Omental fat pad (tissue), 3 donors: ENCODE measurements at regions not wholly inside any gene's neighbourhood (a gene's known extent, or its start where the extent isn't known, plus 50 kb on each side); places are given as distances from the start of the nearest gene placed in this dataset.

Experiments used
- ATAC-seq: fragments of 150-250 bp; one replicate; pipeline ENCODE4 v1.9.1; 2016; ENCODE audit warnings: mild to moderate bottlenecking, moderate library complexity; ENCODE audit not compliant: low FRiP score
- DNase-seq: peaks from one replicate; pipeline ENCODE4 v3.0.0-alpha.2; 2019; ENCODE audit warnings: low spot score
- TF ChIP-seq, protein P1 (sequence below), 3 donors: fragments of 450-650 bp; IDR thresholded peaks; one replicate each; pipeline ENCODE4 v1.5.1; 2016 to 2017; ENCODE audit warnings: antibody characterized with exemption in 3 of 3, mild to moderate bottlenecking in 3 of 3, moderate library complexity in 2 of 3

GRCh38 chr5:167794121-167794520, 497.3 kb upstream of the WWC1 start:
- ATAC-seq (no peak), DNase-seq (no peak)
- TF ChIP-seq, protein P1, sequence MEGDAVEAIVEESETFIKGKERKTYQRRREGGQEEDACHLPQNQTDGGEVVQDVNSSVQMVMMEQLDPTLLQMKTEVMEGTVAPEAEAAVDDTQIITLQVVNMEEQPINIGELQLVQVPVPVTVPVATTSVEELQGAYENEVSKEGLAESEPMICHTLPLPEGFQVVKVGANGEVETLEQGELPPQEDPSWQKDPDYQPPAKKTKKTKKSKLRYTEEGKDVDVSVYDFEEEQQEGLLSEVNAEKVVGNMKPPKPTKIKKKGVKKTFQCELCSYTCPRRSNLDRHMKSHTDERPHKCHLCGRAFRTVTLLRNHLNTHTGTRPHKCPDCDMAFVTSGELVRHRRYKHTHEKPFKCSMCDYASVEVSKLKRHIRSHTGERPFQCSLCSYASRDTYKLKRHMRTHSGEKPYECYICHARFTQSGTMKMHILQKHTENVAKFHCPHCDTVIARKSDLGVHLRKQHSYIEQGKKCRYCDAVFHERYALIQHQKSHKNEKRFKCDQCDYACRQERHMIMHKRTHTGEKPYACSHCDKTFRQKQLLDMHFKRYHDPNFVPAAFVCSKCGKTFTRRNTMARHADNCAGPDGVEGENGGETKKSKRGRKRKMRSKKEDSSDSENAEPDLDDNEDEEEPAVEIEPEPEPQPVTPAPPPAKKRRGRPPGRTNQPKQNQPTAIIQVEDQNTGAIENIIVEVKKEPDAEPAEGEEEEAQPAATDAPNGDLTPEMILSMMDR (IDR thresholded peaks at IDR 0.05) = no peak

DNA sequence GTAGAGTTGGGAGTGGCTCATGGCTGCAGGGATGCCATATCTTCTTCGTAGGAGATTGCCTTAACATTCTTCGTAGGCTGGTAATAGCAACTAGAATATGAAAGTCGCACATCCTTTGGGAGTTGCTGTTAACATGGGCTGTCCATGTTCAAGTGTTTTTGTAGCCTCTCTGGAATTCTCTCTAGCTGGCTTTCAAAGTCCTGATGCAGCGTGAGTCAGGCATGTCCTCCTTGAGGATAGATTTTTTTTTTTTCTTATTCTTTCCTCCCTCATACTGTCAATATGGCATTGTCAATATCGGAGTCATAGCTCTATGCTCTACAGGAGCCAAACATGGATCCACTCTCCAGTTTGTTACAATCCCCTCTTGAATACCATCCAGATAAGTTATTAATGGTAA, 494.8 kb upstream of the WWC1 start:
- ATAC-seq (no peak), DNase-seq (no peak)
- TF ChIP-seq, protein P1 (IDR thresholded peaks at IDR 0.05) = no peak

GRCh38 chr5:167797933-167798332, 493.5 kb upstream of the WWC1 start:
- TF ChIP-seq, protein P1 (IDR thresholded peaks at IDR 0.05) = no peak
- DNase-seq = no peak
- no peak for ATAC-seq

DNA sequence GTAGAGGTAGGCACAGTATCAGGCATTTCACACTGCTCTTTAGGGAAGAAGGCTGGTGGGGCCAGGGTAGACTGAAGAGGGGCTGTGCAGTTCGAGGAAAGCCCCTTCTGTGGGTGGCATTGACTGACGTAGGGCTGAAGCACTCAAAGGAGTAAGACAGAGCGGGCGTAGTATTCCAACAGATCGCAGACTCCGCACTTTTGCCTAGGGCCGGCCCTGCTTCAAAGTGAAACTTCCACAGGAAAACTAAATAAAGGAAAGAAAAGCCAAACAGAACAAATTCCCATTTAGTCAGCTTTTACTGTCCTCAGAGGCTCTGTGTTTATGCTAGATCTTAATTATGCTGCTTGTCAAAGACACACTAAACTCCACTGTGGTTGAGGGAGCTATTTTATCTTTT, 493.0 kb upstream of the WWC1 start:
- ATAC-seq (no peak), DNase-seq (no peak)
- TF ChIP-seq, protein P1 (IDR thresholded peaks at IDR 0.05) = no peak

GRCh38 chr5:167800427-167800826, 491.0 kb upstream of the WWC1 start:
- DNase-seq = no peak
- TF ChIP-seq, protein P1 (IDR thresholded peaks at IDR 0.05) = no peak
- ATAC-seq = no peak

DNA sequence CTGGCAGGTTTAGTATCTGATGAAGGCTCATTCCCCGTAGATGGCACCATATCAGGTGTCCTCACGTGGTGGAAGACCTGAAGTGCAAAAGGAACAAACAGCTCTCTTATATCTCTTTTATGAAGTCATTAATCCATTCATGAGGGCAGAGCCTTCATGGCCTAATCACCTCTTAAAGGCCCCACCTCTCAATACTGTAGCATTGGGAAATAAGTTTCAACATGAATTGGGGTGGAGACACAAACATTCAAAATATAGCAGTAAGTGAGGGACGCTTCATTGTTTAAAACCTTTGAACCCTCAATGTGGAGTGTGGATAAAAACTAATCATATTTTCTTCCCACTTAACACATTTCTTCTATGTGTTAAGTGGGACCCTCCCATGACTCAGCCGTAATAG, 489.4 kb upstream of the WWC1 start:
- DNase-seq (no peak), ATAC-seq (no peak)
- TF ChIP-seq, protein P1 (IDR thresholded peaks at IDR 0.05) = no peak

DNA sequence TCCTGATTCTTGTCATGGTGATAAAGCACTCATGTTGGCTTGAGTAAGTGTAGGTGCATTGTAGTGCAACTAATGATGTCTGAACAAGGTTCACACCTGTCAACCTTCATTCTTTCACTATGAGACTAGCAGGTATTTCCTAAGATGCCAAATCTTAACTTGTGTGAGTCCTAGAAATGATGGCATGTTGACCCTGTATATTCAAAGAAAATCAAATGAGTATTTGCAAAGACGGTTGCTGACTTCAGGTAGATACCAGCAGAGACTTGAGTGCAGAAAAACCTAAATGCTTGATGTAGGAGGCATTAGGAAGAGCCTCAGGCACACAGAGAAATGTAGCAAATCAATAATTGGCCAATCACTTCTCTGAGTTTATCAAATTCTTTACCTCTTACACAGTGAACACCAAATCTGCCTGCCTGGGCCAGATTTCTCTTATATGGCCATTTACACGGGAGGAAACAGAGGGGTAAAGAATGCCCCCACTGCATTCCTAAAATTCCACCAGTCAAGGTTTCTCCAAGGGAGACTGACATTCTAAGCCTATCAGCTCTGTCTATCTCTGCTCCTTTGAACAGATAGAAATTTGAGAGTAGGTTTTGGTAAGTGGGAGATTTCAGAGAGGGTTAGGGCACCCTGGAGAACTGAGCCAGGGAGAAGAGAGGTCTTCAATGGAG, 488.6 kb upstream of the WWC1 start:
- no peak for DNase-seq
- TF ChIP-seq, protein P1 (IDR thresholded peaks at IDR 0.05) = no peak
- ATAC-seq = no peak
